H1 (cell line): ENCODE measurements at regions not wholly inside any gene's neighbourhood (a gene's known extent, or its start where the extent isn't known, plus 50 kb on each side); places are given as distances from the start of the nearest gene placed in this dataset.

Experiments used
- CTCF ChIA-PET: fragments of 300-600 bp; sonication (Branson Sonifier 250); formaldehyde crosslinking; loops from one replicate; lab custom pipeline; 2021; ENCODE audit not compliant: partially characterized antibody; lab: Charles Lee
- POLR2A ChIA-PET: fragments of 300-600 bp; sonication (Branson Sonifier 250); formaldehyde crosslinking; loops from one replicate; lab custom pipeline; 2021; ENCODE audit warnings: inconsistent platforms; ENCODE audit not compliant: partially characterized antibody; lab: Charles Lee
- DNase-seq, 2 experiments: peaks; one replicate each; pipeline versions ENCODE4 v3.0.0 to v3.0.0-alpha.2; 2010 to 2022; ENCODE audit warnings: low spot score in 2 of 2, low read depth in 1 of 2, mixed read lengths in 1 of 2
- FAIRE-seq: peaks from 2 replicates; lab custom pipeline; 2011; peaks lifted over from hg19 to GRCh38; lab: Jason Lieb, UNC
- H2AFZ ChIP-seq: 2 replicates; pipeline ENCODE4 v1.8.1; 2012; ENCODE audit warnings: low read length, inconsistent platforms
- H2AK5ac ChIP-seq: 2 replicates; pipeline ENCODE4 v1.6.1; 2013; ENCODE audit warnings: low read depth, low read length
- H2BK120ac ChIP-seq: replicated peaks from 2 replicates; pipeline ENCODE3; 2013; ENCODE audit warnings: low read depth, low read length, inconsistent platforms
- H2BK12ac ChIP-seq: 2 replicates; pipeline ENCODE4 v1.6.1; 2013; ENCODE audit warnings: low read depth, low read length
- H2BK15ac ChIP-seq: 2 replicates; pipeline ENCODE4 v1.6.1; 2013; ENCODE audit warnings: low read length
- H2BK20ac ChIP-seq: 2 replicates; pipeline ENCODE4 v1.6.1; 2013; ENCODE audit warnings: low read length
- H2BK5ac ChIP-seq: 2 replicates; pipeline ENCODE4 v1.6.1; 2013; ENCODE audit warnings: low read depth, low read length
- H3K14ac ChIP-seq: 2 replicates; pipeline ENCODE4 v1.6.1; 2013; ENCODE audit warnings: inconsistent platforms; ENCODE audit not compliant: insufficient read length
- H3K18ac ChIP-seq: 2 replicates; pipeline ENCODE4 v1.6.1; 2013; ENCODE audit warnings: low read length; ENCODE audit errors: extremely low read depth
- H3K23ac ChIP-seq: 2 replicates; pipeline ENCODE4 v1.6.1; 2013; ENCODE audit warnings: inconsistent platforms; ENCODE audit not compliant: insufficient read length
- H3K23me2 ChIP-seq: 2 replicates; pipeline ENCODE4 v1.6.1; 2013; ENCODE audit warnings: low read depth, low read length
- H3K27ac ChIP-seq: 2 replicates; pipeline ENCODE4 v1.6.1; 2011; ENCODE audit warnings: low read depth, low read length, inconsistent platforms
- H3K27me3 ChIP-seq, 4 experiments: replicated peaks in 1 of 4; 1 replicate in 1 of 4; 2 replicates in 3 of 4; pipeline versions ENCODE4 v1.6.1 to v1.8.1; 2011 to 2013; ENCODE audit warnings: low read length in 3 of 4, mild to moderate bottlenecking in 3 of 4, inconsistent platforms in 2 of 4, mixed read lengths in 2 of 4, moderate library complexity in 1 of 4; ENCODE audit not compliant: control insufficient read depth in 3 of 4, insufficient read depth in 3 of 4; ENCODE audit errors: extremely low read depth in 1 of 4
- H3K36me3 ChIP-seq, 4 experiments: 2 replicates each; pipeline versions ENCODE4 v1.6.1 to v1.8.1; 2011 to 2013; ENCODE audit warnings: mild to moderate bottlenecking in 4 of 4, low read length in 3 of 4, moderate library complexity in 2 of 4, control low read depth in 1 of 4, inconsistent platforms in 1 of 4; ENCODE audit not compliant: insufficient read depth in 4 of 4, control insufficient read depth in 2 of 4
- H3K4ac ChIP-seq: replicated peaks from 2 replicates; pipeline ENCODE3; 2013; ENCODE audit warnings: low read length, low read depth, mixed read lengths, inconsistent platforms; ENCODE audit not compliant: insufficient read length
- H3K4me1 ChIP-seq, 4 experiments: replicated peaks in 1 of 4; 1 replicate in 1 of 4; 2 replicates in 3 of 4; pipeline versions ENCODE4 v1.6.1 to v1.8.1; 2011 to 2013; ENCODE audit warnings: low read length in 3 of 4, inconsistent platforms in 2 of 4, mixed read lengths in 1 of 4; ENCODE audit not compliant: insufficient read depth in 4 of 4, control insufficient read depth in 3 of 4
- H3K4me2 ChIP-seq, 2 experiments: 2 replicates each; pipeline versions ENCODE4 v1.6.1 to v1.8.1; 2011 to 2013; ENCODE audit warnings: low read depth in 2 of 2, low read length in 2 of 2, control low read depth in 1 of 2, inconsistent platforms in 1 of 2, mild to moderate bottlenecking in 1 of 2; ENCODE audit not compliant: insufficient read depth in 1 of 2
- H3K4me3 ChIP-seq, 4 experiments: fragments of 200-600, 300-600 bp in 1 of 4; sonication (generic), shearing (Covaris generic), sonication (Bioruptor Twin) in 1 of 4; 2 replicates each; pipeline versions ENCODE4 v1.5.1 to v1.8.1; 2011 to 2016; ENCODE audit warnings: low read length in 4 of 4, low read depth in 3 of 4, control low read depth in 2 of 4, inconsistent platforms in 2 of 4, mild to moderate bottlenecking in 2 of 4, mixed read lengths in 1 of 4, moderate library complexity in 1 of 4; ENCODE audit not compliant: insufficient read depth in 2 of 4; ENCODE audit errors: extremely low read depth in 1 of 4
- H3K56ac ChIP-seq: replicated peaks from 2 replicates; pipeline ENCODE3; 2013; ENCODE audit warnings: low read depth, mild to moderate bottlenecking, mixed read lengths, low read length, inconsistent platforms; ENCODE audit not compliant: insufficient read length
- H3K79me1 ChIP-seq: 2 replicates; pipeline ENCODE4 v1.6.1; 2013; ENCODE audit warnings: low read depth, low read length, control low read depth
- H3K79me2 ChIP-seq, 2 experiments: 2 replicates each; pipeline versions ENCODE4 v1.6.1 to v1.8.1; 2012 to 2013; ENCODE audit warnings: low read length in 2 of 2, mild to moderate bottlenecking in 2 of 2, inconsistent platforms in 1 of 2; ENCODE audit not compliant: insufficient read depth in 2 of 2, control insufficient read depth in 1 of 2
- H3K9ac ChIP-seq, 4 experiments: replicated peaks in 1 of 4; 1 replicate in 1 of 4; 2 replicates in 3 of 4; pipeline versions ENCODE4 v1.6.1 to v1.8.1; 2011 to 2013; ENCODE audit warnings: low read depth in 3 of 4, low read length in 3 of 4, control low read depth in 2 of 4, mild to moderate bottlenecking in 2 of 4, moderate library complexity in 2 of 4, inconsistent platforms in 1 of 4; ENCODE audit errors: extremely low read depth in 1 of 4
- H3K9me3 ChIP-seq, 2 experiments: 2 replicates each; pipeline versions ENCODE4 v1.6.1 to v1.8.1; 2012 to 2013; ENCODE audit warnings: mild to moderate bottlenecking in 2 of 2, moderate library complexity in 2 of 2, control low read depth in 1 of 2, inconsistent platforms in 1 of 2, low read depth in 1 of 2, low read length in 1 of 2, mixed read lengths in 1 of 2; ENCODE audit not compliant: insufficient read depth in 2 of 2
- H4K20me1 ChIP-seq, 2 experiments: replicated peaks in 1 of 2; 2 replicates each; pipeline versions ENCODE3 to v1.8.1; 2011 to 2013; ENCODE audit warnings: inconsistent platforms in 2 of 2, low read length in 2 of 2, mild to moderate bottlenecking in 1 of 2; ENCODE audit not compliant: insufficient read depth in 2 of 2, control insufficient read depth in 1 of 2
- H4K5ac ChIP-seq: 2 replicates; pipeline ENCODE4 v1.6.1; 2013; ENCODE audit warnings: low read length, low read depth, mixed read lengths, inconsistent platforms; ENCODE audit not compliant: insufficient read length
- H4K8ac ChIP-seq: 2 replicates; pipeline ENCODE4 v1.8.0; 2013; ENCODE audit warnings: mild to moderate bottlenecking, moderate library complexity, low read length, inconsistent platforms; ENCODE audit not compliant: insufficient read depth; ENCODE audit errors: extremely low read depth
- H4K91ac ChIP-seq: replicated peaks from 2 replicates; pipeline ENCODE3; 2013; ENCODE audit warnings: low read length, mixed read lengths, inconsistent platforms; ENCODE audit not compliant: insufficient read length
- BCL11A ChIP-seq, 2 experiments: IDR thresholded peaks; one replicate each; pipeline ENCODE4 v1.6.1; 2011; ENCODE audit warnings: low read depth in 2 of 2, low read length in 2 of 2, mild to moderate bottlenecking in 2 of 2
- CEBPB ChIP-seq: IDR thresholded peaks from 2 replicates; pipeline ENCODE4 v1.6.1; 2012; ENCODE audit warnings: low read depth, low read length
- CREB1 ChIP-seq: IDR thresholded peaks from 2 replicates; pipeline ENCODE4 v1.6.1; 2012; ENCODE audit warnings: inconsistent platforms
- EP300 ChIP-seq, 2 experiments: IDR thresholded peaks; 1 replicate in 1 of 2; 2 replicates in 1 of 2; pipeline ENCODE4 v1.6.1; 2011 to 2012; ENCODE audit warnings: low read depth in 2 of 2, low read length in 2 of 2, mild to moderate bottlenecking in 2 of 2, borderline replicate concordance in 1 of 2, inconsistent platforms in 1 of 2, moderate library complexity in 1 of 2
- JUN ChIP-seq: IDR thresholded peaks from 2 replicates; pipeline ENCODE4 v1.6.1; 2011; ENCODE audit warnings: low read depth, mild to moderate bottlenecking, improper control_type of control experiment, low read length
- KDM1A ChIP-seq: fragments of 200-600, 300-600 bp; sonication (generic); IDR thresholded peaks from 2 replicates; pipeline ENCODE4 v1.7.1; 2016; ENCODE audit warnings: mild to moderate bottlenecking, low read length, borderline replicate concordance
- KDM5A ChIP-seq: fragments of 200-600 bp; IDR thresholded peaks from 2 replicates; pipeline ENCODE4 v1.7.1; 2012; ENCODE audit warnings: mild to moderate bottlenecking, low read length, inconsistent platforms, mixed read lengths
- MAFK ChIP-seq: IDR thresholded peaks from 2 replicates; pipeline ENCODE4 v1.6.1; 2012; ENCODE audit warnings: low read depth, mild to moderate bottlenecking, improper control_type of control experiment, low read length
- PHF8 ChIP-seq: fragments of 200-600 bp; sonication (generic); conservative IDR thresholded peaks from 2 replicates; pipeline ENCODE4 v1.7.1; 2012; ENCODE audit warnings: low read depth, mild to moderate bottlenecking, inconsistent platforms, low read length, moderate library complexity
- POLR2A ChIP-seq, 2 experiments: IDR thresholded peaks; 1 replicate in 1 of 2; 2 replicates in 1 of 2; pipeline ENCODE4 v1.6.1; 2011; ENCODE audit warnings: low read depth in 2 of 2, low read length in 2 of 2, mild to moderate bottlenecking in 2 of 2; ENCODE audit errors: control extremely low read depth in 1 of 2
- POLR2AphosphoS5 ChIP-seq: IDR thresholded peaks from 2 replicates; pipeline ENCODE4 v1.6.1; 2011; ENCODE audit warnings: low read depth, low read length
- SP1 ChIP-seq: IDR thresholded peaks from 2 replicates; pipeline ENCODE4 v1.6.1; 2011; ENCODE audit warnings: low read depth, low read length
- TCF12 ChIP-seq: IDR thresholded peaks from 2 replicates; pipeline ENCODE4 v1.6.1; 2011; ENCODE audit warnings: low read depth, mild to moderate bottlenecking, low read length
- ZNF274 ChIP-seq: IDR thresholded peaks from 2 replicates; pipeline ENCODE4 v1.7.0; 2012; ENCODE audit warnings: low read length, borderline replicate concordance; ENCODE audit errors: extremely low read depth
- WGBS, 2 experiments: shearing (Covaris generic) in 1 of 2; methylation state at CpG; one replicate each; pipeline versions ENCODE4 v1.1.6 to v1.1.7; 2013 to 2015; ENCODE audit warnings: low lambda C conversion rate in 2 of 2, mixed read lengths in 2 of 2, inconsistent platforms in 1 of 2, low coverage in 1 of 2, missing lambda C conversion rate in 1 of 2; ENCODE audit not compliant: insufficient replicate concordance in 2 of 2, insufficient coverage in 1 of 2, insufficient read length in 1 of 2; ENCODE audit errors: extremely low coverage in 1 of 2, missing lambda C conversion rate in 1 of 2; 5-methylcytosine and 5-hydroxymethylcytosine counted together
- TF ChIP-seq, protein P1 (sequence below): IDR thresholded peaks from 2 replicates; pipeline ENCODE4 v1.6.1; 2012; ENCODE audit warnings: low read length, inconsistent platforms

DNA sequence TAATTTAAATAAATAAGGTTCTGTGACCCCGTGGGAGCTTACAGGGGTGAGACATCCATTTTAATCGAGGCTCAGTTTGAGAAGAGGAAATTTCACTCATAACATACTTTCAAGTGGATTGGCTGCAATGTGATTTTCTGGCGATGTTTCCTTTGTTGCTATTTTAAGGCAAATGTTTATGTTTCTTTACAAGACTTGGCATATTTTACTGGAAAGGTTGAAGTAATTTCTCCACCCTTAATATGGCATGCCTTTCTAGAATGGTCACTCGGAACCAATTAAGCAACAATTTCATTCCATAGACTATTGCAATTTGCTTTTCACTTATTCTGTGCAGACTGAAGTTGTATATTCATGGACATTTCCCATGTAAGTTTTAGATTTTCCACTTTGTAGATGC lies 438.0 kb upstream of the WWC1 start:
- no peak overlapping the region for H3K18ac ChIP-seq
- H4K91ac ChIP-seq = no peak overlapping the region
- no peak overlapping the region for H3K23ac ChIP-seq
- no peak overlapping the region for H3K4me3 ChIP-seq
- no peak overlapping the region for H2AFZ ChIP-seq
- no peak overlapping the region for H3K27ac ChIP-seq
- 91% methylated on average over 4 of the region's 4 CpGs; no CpG with 5 or more reads in 1 of the 2 experiments for WGBS, 2 experiments
- no peak overlapping the region for H3K56ac ChIP-seq
- no peak overlapping the region for H3K14ac ChIP-seq
- H2AK5ac ChIP-seq = no peak overlapping the region
- no peaks in the 10 kb centered on the region for H3K79me2 ChIP-seq
- H3K79me1 ChIP-seq = no peaks in the 10 kb centered on the region
- ChIA-PET CTCF (no interaction called here), POLR2A (no interaction called here)
- H4K8ac ChIP-seq = no peak overlapping the region
- DNase-seq (no peak), FAIRE-seq (no peak)
- H2BK12ac ChIP-seq = no peak overlapping the region
- H3K27me3 ChIP-seq = no peaks in the 10 kb centered on the region
- no peak overlapping the region for H3K4me2 ChIP-seq
- no peak overlapping the region for H2BK20ac ChIP-seq
- H2BK5ac ChIP-seq = no peak overlapping the region
- no peaks in the 10 kb centered on the region; a peak in 1 of 4 replicates for H3K9me3 ChIP-seq
- no peaks in the 10 kb centered on the region; the same call in 1 of the 2 replicates for H3K23me2 ChIP-seq
- H3K9ac ChIP-seq = no peak overlapping the region
- H4K5ac ChIP-seq = no peak overlapping the region
- no peaks in the 10 kb centered on the region for H3K4me1 ChIP-seq
- no peaks in the 10 kb centered on the region for H4K20me1 ChIP-seq
- no peaks in the 10 kb centered on the region for H3K36me3 ChIP-seq
- H2BK15ac ChIP-seq = no peak overlapping the region
- H3K4ac ChIP-seq = no peak overlapping the region
- no peak overlapping the region for H2BK120ac ChIP-seq
- TF ChIP-seq MAFK (no peak), BCL11A (IDR thresholded peaks at IDR 0.05; ENCODE audit: low read depth in 2 of 2, low read length in 2 of 2) (no peak), KDM5A (no peak), POLR2AphosphoS5 (no peak), TCF12 (no peak), CEBPB (no peak), POLR2A (IDR thresholded peaks at IDR 0.05; ENCODE audit: control extremely low read depth in 1 of 2, low read depth in 2 of 2, low read length in 2 of 2) (no peak), PHF8 (no peak), EP300 (IDR thresholded peaks at IDR 0.05; ENCODE audit: borderline replicate concordance in 1 of 2, low read depth in 2 of 2, low read length in 2 of 2) (no peak), KDM1A (no peak), JUN (no peak), CREB1 (no peak), SP1 (no peak), ZNF274 (no peak)
- TF ChIP-seq, protein P1, sequence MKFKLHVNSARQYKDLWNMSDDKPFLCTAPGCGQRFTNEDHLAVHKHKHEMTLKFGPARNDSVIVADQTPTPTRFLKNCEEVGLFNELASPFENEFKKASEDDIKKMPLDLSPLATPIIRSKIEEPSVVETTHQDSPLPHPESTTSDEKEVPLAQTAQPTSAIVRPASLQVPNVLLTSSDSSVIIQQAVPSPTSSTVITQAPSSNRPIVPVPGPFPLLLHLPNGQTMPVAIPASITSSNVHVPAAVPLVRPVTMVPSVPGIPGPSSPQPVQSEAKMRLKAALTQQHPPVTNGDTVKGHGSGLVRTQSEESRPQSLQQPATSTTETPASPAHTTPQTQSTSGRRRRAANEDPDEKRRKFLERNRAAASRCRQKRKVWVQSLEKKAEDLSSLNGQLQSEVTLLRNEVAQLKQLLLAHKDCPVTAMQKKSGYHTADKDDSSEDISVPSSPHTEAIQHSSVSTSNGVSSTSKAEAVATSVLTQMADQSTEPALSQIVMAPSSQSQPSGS = no peak
